PC-3 (cell line): ENCODE measurements at regions not wholly inside any gene's neighbourhood (a gene's known extent, or its start where the extent isn't known, plus 50 kb on each side); places are given as distances from the start of the nearest gene placed in this dataset.

Experiments used
- CTCF ChIP-seq: fragments of 300-600 bp; sonication (generic); conservative IDR thresholded peaks from 2 replicates; pipeline ENCODE4 v1.5.1; 2017; ENCODE audit warnings: antibody characterized with exemption, low read depth, mild to moderate bottlenecking, low read length
- EZH2 ChIP-seq: fragments of 300-600 bp; sonication (generic); IDR thresholded peaks from one replicate; pipeline ENCODE4 v1.6.1; 2017; ENCODE audit warnings: antibody characterized with exemption, mild to moderate bottlenecking, low read length; ENCODE audit not compliant: unreplicated experiment
- EZH2phosphoT487 ChIP-seq: fragments of 300-600 bp; sonication (generic); IDR thresholded peaks from 2 replicates; pipeline ENCODE4 v1.6.1; 2018; ENCODE audit warnings: mild to moderate bottlenecking, antibody characterized with exemption, low read length, borderline replicate concordance

- TF ChIP-seq CTCF (no peak), EZH2 (no peak), EZH2phosphoT487 (no peak)
Measured at GRCh38 chr2:238627899-238628298, 201.2 kb downstream of the ASB1 start.
